ENCODE measurements at regions not wholly inside any gene's neighbourhood (a gene's known extent, or its start where the extent isn't known, plus 50 kb on each side); places are given as distances from the start of the nearest gene placed in this dataset.

DNA sequence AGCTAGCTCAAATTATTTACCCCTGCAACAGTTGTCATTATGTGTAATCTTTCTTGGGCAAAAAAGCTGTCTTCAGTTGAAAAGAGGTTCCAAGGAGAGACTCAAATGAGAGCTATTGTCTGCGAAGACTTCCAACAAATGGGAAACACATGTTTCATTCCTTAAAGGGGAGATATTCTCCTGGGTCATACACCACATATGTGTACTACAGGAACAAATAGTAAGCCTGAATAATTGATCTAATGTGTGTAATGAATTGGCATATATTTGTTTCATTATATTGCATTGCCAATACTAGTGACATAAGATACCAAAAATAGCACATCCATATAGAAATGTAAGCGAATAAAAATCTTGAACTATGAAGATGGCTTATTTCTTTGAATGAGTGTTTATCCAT lies 950.9 kb upstream of the NDST4 start:
- TF ChIP-seq, protein P1, sequence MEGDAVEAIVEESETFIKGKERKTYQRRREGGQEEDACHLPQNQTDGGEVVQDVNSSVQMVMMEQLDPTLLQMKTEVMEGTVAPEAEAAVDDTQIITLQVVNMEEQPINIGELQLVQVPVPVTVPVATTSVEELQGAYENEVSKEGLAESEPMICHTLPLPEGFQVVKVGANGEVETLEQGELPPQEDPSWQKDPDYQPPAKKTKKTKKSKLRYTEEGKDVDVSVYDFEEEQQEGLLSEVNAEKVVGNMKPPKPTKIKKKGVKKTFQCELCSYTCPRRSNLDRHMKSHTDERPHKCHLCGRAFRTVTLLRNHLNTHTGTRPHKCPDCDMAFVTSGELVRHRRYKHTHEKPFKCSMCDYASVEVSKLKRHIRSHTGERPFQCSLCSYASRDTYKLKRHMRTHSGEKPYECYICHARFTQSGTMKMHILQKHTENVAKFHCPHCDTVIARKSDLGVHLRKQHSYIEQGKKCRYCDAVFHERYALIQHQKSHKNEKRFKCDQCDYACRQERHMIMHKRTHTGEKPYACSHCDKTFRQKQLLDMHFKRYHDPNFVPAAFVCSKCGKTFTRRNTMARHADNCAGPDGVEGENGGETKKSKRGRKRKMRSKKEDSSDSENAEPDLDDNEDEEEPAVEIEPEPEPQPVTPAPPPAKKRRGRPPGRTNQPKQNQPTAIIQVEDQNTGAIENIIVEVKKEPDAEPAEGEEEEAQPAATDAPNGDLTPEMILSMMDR (conservative IDR thresholded peaks at IDR 0.05), result no peak
- no peak overlapping the region for H3K27ac Mint-ChIP-seq (ENCODE audit: unreplicated experiment)
- H3K36me3 Mint-ChIP-seq (ENCODE audit: low read depth), result peaks cover 7% of the 10 kb centered on the region
- DNase-seq (ENCODE audit: low read depth, low spot score), result no peak
- H3K4me1 Mint-ChIP-seq, result no peaks in the 10 kb centered on the region
- H3K4me3 Mint-ChIP-seq, result no peak overlapping the region
- H3K27me3 Mint-ChIP-seq (ENCODE audit: low read depth), result no peaks in the 10 kb centered on the region
- peaks cover 8% of the 10 kb centered on the region for H3K9me3 Mint-ChIP-seq

DNA sequence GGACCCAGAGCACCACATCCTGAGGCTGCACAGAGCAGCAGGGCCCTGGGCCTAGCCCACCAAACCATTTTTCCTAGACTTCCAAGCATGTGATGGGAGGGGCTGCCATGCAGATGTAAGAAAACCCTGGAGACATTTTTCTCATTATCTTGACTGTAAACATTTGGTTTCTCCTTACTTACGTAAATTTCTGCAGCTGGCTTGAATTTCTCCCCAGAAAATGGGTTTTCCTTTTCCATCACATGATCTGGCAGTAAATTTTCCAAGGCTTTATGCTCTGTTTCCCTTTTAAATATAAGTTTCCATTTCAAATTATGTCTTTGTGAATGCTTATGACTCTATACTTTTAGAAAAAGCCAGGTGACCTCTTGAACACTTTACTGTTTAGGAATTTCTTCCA lies 945.9 kb upstream of the NDST4 start:
- no peaks in the 10 kb centered on the region for H3K27me3 Mint-ChIP-seq (ENCODE audit: low read depth)
- no peaks in the 10 kb centered on the region for H3K4me1 Mint-ChIP-seq
- peaks cover 2% of the 10 kb centered on the region for H3K9me3 Mint-ChIP-seq
- no peak overlapping the region for H3K27ac Mint-ChIP-seq (ENCODE audit: unreplicated experiment)
- no peak for DNase-seq (ENCODE audit: low read depth, low spot score)
- H3K4me3 Mint-ChIP-seq, result no peak overlapping the region
- H3K36me3 Mint-ChIP-seq (ENCODE audit: low read depth), result no peaks in the 10 kb centered on the region
- TF ChIP-seq, protein P1 (conservative IDR thresholded peaks at IDR 0.05), result no peak

DNA sequence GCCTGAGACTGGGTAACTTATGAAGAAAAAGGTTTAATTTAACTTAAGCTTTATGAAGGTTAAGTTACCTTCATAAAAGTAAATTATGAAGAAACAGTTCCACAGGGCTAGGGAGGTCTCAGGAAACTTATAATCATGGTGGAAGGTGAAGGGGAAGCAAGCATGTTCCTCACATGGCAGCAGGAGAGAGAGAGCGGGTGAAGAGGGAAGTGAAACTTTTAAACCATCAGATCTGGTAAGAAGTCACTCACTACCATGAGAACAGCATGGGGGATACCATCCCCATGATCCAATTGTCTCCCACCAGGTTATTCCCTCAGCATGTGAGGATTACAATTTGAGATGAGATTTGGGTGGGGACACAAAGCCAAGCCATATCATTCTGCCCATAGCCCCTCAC lies 944.7 kb upstream of the NDST4 start:
- TF ChIP-seq, protein P1 (conservative IDR thresholded peaks at IDR 0.05), result no peak
- H3K27me3 Mint-ChIP-seq (ENCODE audit: low read depth), result no peaks in the 10 kb centered on the region
- H3K27ac Mint-ChIP-seq (ENCODE audit: unreplicated experiment), result peak overlapping the region; percentile 29
- H3K4me3 Mint-ChIP-seq, result no peak overlapping the region
- no peaks in the 10 kb centered on the region for H3K36me3 Mint-ChIP-seq (ENCODE audit: low read depth)
- no peak for DNase-seq (ENCODE audit: low read depth, low spot score)
- H3K4me1 Mint-ChIP-seq, result no peaks in the 10 kb centered on the region
- peaks cover 2% of the 10 kb centered on the region for H3K9me3 Mint-ChIP-seq

DNA sequence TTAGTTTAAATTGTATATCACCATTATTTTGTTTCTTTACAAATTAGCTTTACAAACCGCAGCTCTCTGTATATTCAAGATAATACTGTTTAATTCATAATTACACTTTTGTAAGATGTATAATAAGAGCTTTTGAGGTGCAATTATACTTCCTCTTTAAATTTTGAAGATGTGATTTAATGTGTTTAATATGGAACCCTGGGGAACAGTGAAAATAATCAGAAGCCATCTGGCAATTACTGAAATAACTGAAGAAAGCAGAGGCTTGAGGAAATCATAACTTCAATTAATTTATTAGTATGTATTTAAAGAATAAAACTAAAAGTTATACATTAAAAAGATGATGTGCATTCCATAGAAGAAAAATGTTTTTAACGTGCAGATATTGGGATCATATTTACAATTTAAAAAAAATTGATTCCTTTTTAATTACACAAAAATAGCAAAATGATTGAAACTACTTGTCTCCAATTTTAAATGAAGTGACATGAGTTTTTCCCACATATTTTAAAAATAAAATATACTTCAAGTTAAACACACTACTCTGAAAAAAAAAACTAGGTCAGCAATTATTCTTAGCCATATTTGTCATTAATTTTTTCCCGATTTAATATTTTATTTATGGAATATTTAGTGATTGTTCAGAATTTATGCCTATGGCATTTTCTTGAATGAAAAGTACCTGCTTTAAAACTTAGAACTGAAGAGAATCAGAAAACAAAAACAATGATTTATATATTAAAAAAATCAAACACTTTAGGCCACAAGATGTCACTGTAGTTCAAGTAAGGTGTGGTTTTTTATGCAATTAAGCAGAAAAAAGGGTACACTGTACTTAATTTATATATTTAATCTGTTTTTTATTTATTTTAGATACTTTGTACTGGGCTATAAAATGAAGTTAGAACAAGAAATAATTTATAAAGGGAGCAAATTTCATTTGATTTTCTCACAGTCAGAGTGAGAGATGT lies 942.7 kb upstream of the NDST4 start:
- Mint-ChIP-seq H3K9me3 (peaks cover 2% of the 10 kb centered on the region), H3K27ac (ENCODE audit: unreplicated experiment) (no peak overlapping the region), H3K36me3 (ENCODE audit: low read depth) (no peaks in the 10 kb centered on the region), H3K4me1 (no peaks in the 10 kb centered on the region), H3K4me3 (no peak overlapping the region), H3K27me3 (ENCODE audit: low read depth) (no peaks in the 10 kb centered on the region)
- TF ChIP-seq, protein P1 (conservative IDR thresholded peaks at IDR 0.05), result peak; percentile 68
- DNase-seq (ENCODE audit: low read depth, low spot score), result no peak

DNA sequence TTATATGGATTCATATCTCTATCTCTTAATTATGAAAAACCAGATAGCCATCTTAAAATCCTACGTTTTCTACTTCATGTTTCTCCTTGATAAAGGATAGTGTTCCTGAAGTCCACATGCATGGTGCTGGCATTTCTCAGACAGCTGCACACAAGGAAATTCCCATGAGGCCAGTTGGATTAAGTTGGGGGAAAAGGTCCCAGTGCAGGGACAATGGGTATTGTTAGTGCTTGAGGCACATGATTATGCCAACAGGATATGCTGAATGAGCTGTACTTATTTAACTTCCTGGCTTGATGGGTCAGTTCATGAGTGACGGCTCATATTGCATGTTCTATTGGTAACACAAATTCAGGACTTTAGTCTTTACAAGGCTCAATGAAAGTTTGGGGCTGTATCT lies 913.9 kb upstream of the NDST4 start:
- H3K4me1 Mint-ChIP-seq, result peaks cover 4% of the 10 kb centered on the region

More for the DNA sequence above, 913.9 kb upstream of the NDST4 start:
- TF ChIP-seq, protein P1 (conservative IDR thresholded peaks at IDR 0.05), result no peak
- Mint-ChIP-seq H3K27ac (ENCODE audit: unreplicated experiment) (no peak overlapping the region), H3K27me3 (ENCODE audit: low read depth) (no peaks in the 10 kb centered on the region), H3K36me3 (ENCODE audit: low read depth) (no peaks in the 10 kb centered on the region), H3K4me3 (no peak overlapping the region), H3K9me3 (no peaks in the 10 kb centered on the region)
- no peak for DNase-seq (ENCODE audit: low read depth, low spot score)
